ENCODE measurements at regions not wholly inside any gene's neighbourhood (a gene's known extent, or its start where the extent isn't known, plus 50 kb on each side); places are given as distances from the start of the nearest gene placed in this dataset.

- no peak for TF ChIP-seq CTCF (IDR thresholded peaks at IDR 0.05)
- TF ChIP-seq POLR2A (IDR thresholded peaks at IDR 0.05): no peak
Measured at GRCh38 chr6:101086473-101086872, 205.3 kb upstream of the ASCC3 start.
